ENCODE measurements at regions not wholly inside any gene's neighbourhood (a gene's known extent, or its start where the extent isn't known, plus 50 kb on each side); places are given as distances from the start of the nearest gene placed in this dataset.

GRCh38 chr18:68083131-68083530 lies 566.6 kb upstream of the DSEL start:
- H3K4me3 ChIP-seq (ENCODE audit: control insufficient read depth, low read depth, low read length) = no peak overlapping the region
- peak; percentile 81 for DNase-seq (ENCODE audit: low read depth)

GRCh38 chr18:68072744-68073143 lies 556.2 kb upstream of the DSEL start:
- TF ChIP-seq CTCF (conservative IDR thresholded peaks at IDR 0.05; ENCODE audit: control insufficient read depth, insufficient read depth, low read depth, low read length) = no peak
- H3K4me3 ChIP-seq (ENCODE audit: control insufficient read depth, low read depth, low read length) = no peak overlapping the region
- no peak for DNase-seq (ENCODE audit: low read depth)

More at GRCh38 chr18:68083131-68083530, 566.6 kb upstream of the DSEL start:
- no peak for TF ChIP-seq CTCF (conservative IDR thresholded peaks at IDR 0.05; ENCODE audit: control insufficient read depth, insufficient read depth, low read depth, low read length)

- no peak for TF ChIP-seq CTCF (conservative IDR thresholded peaks at IDR 0.05; ENCODE audit: control insufficient read depth, insufficient read depth, low read depth, low read length)
- no peak overlapping the region for H3K4me3 ChIP-seq (ENCODE audit: control insufficient read depth, low read depth, low read length)
- no peak for DNase-seq (ENCODE audit: low read depth)
Observed at GRCh38 chr18:68060871-68061270, 544.4 kb upstream of the DSEL start.

- DNase-seq (ENCODE audit: low read depth) = no peak
- TF ChIP-seq CTCF (conservative IDR thresholded peaks at IDR 0.05; ENCODE audit: control insufficient read depth, insufficient read depth, low read depth, low read length) = no peak
- H3K4me3 ChIP-seq (ENCODE audit: control insufficient read depth, low read depth, low read length) = no peak overlapping the region
Observed at GRCh38 chr18:68056936-68057335, 540.4 kb upstream of the DSEL start.

DNA sequence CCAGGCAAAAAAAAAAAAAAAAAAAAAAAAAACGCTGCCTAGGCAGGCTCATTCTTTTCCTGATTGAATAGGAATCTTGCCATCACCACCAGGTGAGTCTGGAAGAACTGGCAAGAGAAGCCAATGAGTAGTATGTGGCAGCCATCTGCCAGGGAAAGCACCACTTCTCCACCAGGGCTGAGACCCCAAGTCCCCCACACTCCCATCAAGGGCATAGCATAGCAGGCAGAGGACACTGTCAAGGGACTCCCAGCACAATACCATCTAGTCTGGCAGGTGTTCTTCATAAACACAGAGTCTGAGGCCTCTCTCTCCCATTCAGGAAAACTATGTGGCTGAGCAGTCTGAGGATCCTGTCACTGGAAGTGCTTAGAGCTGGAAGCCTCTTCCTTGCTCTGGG lies 538.1 kb upstream of the DSEL start:
- TF ChIP-seq CTCF (conservative IDR thresholded peaks at IDR 0.05; ENCODE audit: control insufficient read depth, insufficient read depth, low read depth, low read length) = no peak
- no peak for DNase-seq (ENCODE audit: low read depth)
- no peak overlapping the region for H3K4me3 ChIP-seq (ENCODE audit: control insufficient read depth, low read depth, low read length)

- no peak for TF ChIP-seq CTCF (conservative IDR thresholded peaks at IDR 0.05; ENCODE audit: control insufficient read depth, insufficient read depth, low read depth, low read length)
- no peak overlapping the region for H3K4me3 ChIP-seq (ENCODE audit: control insufficient read depth, low read depth, low read length)
Observed at GRCh38 chr18:68053290-68053689, 536.8 kb upstream of the DSEL start.

DNA sequence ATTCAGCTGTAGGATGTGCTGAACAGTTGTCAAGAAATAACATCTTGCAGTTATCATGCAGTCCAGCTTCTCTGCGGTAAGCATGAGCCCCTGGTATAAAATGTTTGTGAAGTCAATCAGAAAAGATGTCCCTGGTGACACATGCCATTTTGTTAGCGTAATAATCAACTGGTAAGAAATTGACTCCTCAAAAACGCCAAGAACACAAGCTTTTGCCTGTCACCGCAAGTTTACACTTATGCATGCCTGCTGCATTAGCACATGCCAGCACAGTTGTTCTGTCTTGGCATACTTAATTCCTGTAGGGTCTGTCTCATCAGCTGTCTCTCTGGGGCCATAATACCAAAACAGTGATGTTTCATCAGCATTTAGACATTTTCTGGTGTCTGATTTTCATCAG lies 524.8 kb upstream of the DSEL start:
- no peak for DNase-seq (ENCODE audit: low read depth)
- no peak overlapping the region for H3K4me3 ChIP-seq (ENCODE audit: control insufficient read depth, low read depth, low read length)
- no peak for TF ChIP-seq CTCF (conservative IDR thresholded peaks at IDR 0.05; ENCODE audit: control insufficient read depth, insufficient read depth, low read depth, low read length)

More at GRCh38 chr18:68053290-68053689, 536.8 kb upstream of the DSEL start:
- DNase-seq (ENCODE audit: low read depth) = no peak
